ENCODE measurements at regions not wholly inside any gene's neighbourhood (a gene's known extent, or its start where the extent isn't known, plus 50 kb on each side); places are given as distances from the start of the nearest gene placed in this dataset.
"Not testable (repeated sequence)": the region's sequence is repeated elsewhere in the genome, so short reads cannot be mapped to it uniquely, and the experiment has no call there.

- TF ChIP-seq, protein P1, sequence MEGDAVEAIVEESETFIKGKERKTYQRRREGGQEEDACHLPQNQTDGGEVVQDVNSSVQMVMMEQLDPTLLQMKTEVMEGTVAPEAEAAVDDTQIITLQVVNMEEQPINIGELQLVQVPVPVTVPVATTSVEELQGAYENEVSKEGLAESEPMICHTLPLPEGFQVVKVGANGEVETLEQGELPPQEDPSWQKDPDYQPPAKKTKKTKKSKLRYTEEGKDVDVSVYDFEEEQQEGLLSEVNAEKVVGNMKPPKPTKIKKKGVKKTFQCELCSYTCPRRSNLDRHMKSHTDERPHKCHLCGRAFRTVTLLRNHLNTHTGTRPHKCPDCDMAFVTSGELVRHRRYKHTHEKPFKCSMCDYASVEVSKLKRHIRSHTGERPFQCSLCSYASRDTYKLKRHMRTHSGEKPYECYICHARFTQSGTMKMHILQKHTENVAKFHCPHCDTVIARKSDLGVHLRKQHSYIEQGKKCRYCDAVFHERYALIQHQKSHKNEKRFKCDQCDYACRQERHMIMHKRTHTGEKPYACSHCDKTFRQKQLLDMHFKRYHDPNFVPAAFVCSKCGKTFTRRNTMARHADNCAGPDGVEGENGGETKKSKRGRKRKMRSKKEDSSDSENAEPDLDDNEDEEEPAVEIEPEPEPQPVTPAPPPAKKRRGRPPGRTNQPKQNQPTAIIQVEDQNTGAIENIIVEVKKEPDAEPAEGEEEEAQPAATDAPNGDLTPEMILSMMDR (IDR thresholded peaks at IDR 0.05; ENCODE audit: low read length, missing control alignments): no peak
- no peak overlapping the region for H3K4me3 ChIP-seq (replicated peaks; ENCODE audit: low read depth, low read length)
- DNase-seq (ENCODE audit: low read depth): no peak
Measured at GRCh38 chr14:65846196-65846868, 433.8 kb downstream of the FUT8 start.

DNA sequence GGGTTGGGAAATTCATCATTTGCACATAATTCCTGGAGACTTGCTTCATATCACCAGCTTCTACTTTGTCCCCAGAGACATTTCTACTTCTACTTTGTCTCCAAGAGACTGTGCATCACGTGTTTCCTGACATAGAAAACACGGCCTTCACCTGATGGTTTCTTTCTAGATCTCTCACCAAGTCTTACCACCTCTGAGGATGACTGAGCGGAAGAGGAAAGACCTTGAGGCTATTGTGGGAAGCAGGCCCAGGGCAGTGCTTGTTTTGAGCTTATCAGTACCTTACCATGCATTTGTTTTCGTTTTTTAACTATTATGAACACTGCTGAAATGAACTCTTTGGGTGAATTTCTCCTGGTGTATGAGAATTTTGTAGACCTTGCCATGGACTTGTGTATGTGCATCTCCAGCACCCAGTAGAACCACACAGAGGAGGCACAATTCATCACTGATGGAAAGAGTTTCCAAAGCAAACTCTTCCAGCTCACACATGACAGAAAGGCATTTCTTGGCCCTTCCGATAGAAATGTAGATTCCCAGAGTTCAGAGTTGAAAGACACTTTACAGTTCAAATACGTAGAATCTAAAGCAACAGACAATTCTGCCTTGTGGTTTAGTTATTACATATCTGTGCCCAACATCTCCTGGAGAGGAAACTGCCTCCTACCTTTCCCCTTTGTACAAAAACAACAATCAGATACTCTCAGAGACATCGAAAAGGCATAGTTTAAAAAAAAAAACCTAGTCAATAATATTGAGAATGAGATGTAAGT is 434.7 kb downstream of the FUT8 start:
- DNase-seq (ENCODE audit: low read depth): no peak
- TF ChIP-seq, protein P1 (IDR thresholded peaks at IDR 0.05; ENCODE audit: low read length, missing control alignments): no peak
- H3K4me3 ChIP-seq (replicated peaks; ENCODE audit: low read depth, low read length): no peak overlapping the region

GRCh38 chr14:65847931-65848330 is 435.4 kb downstream of the FUT8 start:
- not testable (repeated sequence) for DNase-seq (ENCODE audit: low read depth)

GRCh38 chr14:65849091-65849490 is 436.6 kb downstream of the FUT8 start:
- no peak for DNase-seq (ENCODE audit: low read depth)
- H3K4me3 ChIP-seq (replicated peaks; ENCODE audit: low read depth, low read length): no peak overlapping the region
- TF ChIP-seq, protein P1 (IDR thresholded peaks at IDR 0.05; ENCODE audit: low read length, missing control alignments): no peak

More at GRCh38 chr14:65847931-65848330, 435.4 kb downstream of the FUT8 start:
- H3K4me3 ChIP-seq (replicated peaks; ENCODE audit: low read depth, low read length): not testable (repeated sequence)

- DNase-seq (ENCODE audit: low read depth): no peak
- TF ChIP-seq, protein P1 (IDR thresholded peaks at IDR 0.05; ENCODE audit: low read length, missing control alignments): no peak
- no peak overlapping the region for H3K4me3 ChIP-seq (replicated peaks; ENCODE audit: low read depth, low read length)
Measured at GRCh38 chr14:65849558-65849957, 437.0 kb downstream of the FUT8 start.

- no peak overlapping the region for H3K4me3 ChIP-seq (replicated peaks; ENCODE audit: low read depth, low read length)
- TF ChIP-seq, protein P1 (IDR thresholded peaks at IDR 0.05; ENCODE audit: low read length, missing control alignments): no peak
- DNase-seq (ENCODE audit: low read depth): no peak
Measured at GRCh38 chr14:65850429-65851135, 438.1 kb downstream of the FUT8 start.

DNA sequence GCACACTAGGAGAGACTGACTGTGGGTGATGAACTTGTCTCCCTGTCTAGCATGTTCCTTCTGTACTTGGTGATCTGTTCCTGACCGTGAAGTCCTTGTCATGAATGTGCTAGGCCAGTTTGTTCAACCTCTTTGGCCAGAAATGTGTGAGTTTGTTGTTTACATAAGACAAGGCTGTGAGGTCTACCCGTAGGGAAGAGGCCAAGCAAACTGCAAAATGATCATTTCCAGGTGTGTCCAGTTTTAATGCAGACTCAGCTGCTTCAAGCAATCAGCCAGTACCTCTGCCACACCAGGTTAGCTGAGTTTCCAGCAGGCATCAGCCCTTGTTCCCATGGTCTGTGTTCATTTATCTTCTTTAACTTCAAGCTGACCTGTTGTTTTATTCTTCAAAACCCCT is 440.2 kb downstream of the FUT8 start:
- no peak for DNase-seq (ENCODE audit: low read depth)
- TF ChIP-seq, protein P1 (IDR thresholded peaks at IDR 0.05; ENCODE audit: low read length, missing control alignments): no peak
- no peak overlapping the region for H3K4me3 ChIP-seq (replicated peaks; ENCODE audit: low read depth, low read length)
